ENCODE measurements at regions not wholly inside any gene's neighbourhood (a gene's known extent, or its start where the extent isn't known, plus 50 kb on each side); places are given as distances from the start of the nearest gene placed in this dataset.
"Not testable (repeated sequence)": the region's sequence is repeated elsewhere in the genome, so short reads cannot be mapped to it uniquely, and the experiment has no call there.

DNA sequence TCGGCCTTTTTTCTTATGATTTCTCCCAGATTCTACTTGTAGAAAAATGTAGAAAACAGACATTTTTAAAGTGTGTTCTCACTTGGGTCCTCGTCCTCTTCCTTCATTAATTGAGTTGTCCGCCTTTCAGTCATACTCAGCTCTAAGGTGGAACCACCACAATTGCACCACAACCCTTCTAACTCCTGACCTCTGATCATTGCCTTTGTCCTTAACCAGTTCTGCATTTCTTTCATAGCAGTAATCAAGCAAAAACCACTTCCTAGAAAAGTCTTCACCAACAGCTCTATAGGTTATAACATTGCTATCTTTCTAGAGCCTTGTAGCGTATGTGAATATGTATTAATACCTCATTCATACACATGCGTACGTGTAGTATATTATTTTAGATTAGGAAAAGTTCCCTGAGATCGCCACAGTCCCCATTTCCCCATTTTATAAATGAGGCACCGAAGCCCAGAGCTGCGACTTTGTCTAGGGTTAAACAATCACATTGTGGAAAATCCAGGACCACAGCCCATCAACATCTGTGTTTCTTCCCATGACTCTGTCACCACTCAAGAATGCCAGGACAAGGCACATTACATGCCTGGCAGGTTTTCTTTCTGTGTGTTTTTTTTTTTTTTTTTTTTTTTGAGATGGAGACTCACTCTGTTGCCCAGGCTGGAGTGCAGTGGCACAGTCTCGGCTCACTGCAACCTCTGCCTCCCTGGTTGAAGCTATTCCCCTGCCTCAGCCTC lies 175.5 kb downstream of the BTBD3 start:
- TF ChIP-seq POLR2A (IDR thresholded peaks at IDR 0.05) = no peak
- TF ChIP-seq, protein P1, sequence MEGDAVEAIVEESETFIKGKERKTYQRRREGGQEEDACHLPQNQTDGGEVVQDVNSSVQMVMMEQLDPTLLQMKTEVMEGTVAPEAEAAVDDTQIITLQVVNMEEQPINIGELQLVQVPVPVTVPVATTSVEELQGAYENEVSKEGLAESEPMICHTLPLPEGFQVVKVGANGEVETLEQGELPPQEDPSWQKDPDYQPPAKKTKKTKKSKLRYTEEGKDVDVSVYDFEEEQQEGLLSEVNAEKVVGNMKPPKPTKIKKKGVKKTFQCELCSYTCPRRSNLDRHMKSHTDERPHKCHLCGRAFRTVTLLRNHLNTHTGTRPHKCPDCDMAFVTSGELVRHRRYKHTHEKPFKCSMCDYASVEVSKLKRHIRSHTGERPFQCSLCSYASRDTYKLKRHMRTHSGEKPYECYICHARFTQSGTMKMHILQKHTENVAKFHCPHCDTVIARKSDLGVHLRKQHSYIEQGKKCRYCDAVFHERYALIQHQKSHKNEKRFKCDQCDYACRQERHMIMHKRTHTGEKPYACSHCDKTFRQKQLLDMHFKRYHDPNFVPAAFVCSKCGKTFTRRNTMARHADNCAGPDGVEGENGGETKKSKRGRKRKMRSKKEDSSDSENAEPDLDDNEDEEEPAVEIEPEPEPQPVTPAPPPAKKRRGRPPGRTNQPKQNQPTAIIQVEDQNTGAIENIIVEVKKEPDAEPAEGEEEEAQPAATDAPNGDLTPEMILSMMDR (IDR thresholded peaks at IDR 0.05) = no peak

DNA sequence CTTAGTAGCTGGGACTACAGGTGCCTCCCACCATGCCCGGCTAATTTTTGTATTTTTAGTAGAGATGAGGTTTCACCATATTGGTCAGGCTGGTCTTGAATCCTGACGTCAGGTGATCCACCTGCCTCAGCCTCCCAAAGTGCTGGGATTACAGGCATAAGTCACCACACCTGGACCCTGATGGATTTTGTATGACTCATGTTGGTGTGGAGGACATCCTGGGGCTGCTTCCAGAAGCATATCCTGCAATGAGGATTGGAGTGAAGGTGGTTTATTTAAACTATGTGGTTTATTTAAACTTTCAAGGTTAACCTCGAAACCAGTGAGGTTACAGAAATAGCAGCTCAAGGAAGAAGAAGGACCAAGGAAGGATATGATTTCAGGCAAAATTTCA lies 176.1 kb downstream of the BTBD3 start:
- H3K27me3 ChIP-seq, DNase-seq, H3K27ac ChIP-seq: not testable (repeated sequence)

More for the DNA sequence above, 175.5 kb downstream of the BTBD3 start:
- no peaks in the 10 kb centered on the region for H3K9me3 ChIP-seq
- DNase-seq = no peak
- no peaks in the 10 kb centered on the region for H3K36me3 ChIP-seq
- peaks cover 0 to 5% (median 0%) of the 10 kb centered on the region in 4 donors for H3K4me1 ChIP-seq
- no peak overlapping the region for H3K27ac ChIP-seq
- H3K4me3 ChIP-seq = no peak overlapping the region
- H3K27me3 ChIP-seq = no peaks in the 10 kb centered on the region

DNA sequence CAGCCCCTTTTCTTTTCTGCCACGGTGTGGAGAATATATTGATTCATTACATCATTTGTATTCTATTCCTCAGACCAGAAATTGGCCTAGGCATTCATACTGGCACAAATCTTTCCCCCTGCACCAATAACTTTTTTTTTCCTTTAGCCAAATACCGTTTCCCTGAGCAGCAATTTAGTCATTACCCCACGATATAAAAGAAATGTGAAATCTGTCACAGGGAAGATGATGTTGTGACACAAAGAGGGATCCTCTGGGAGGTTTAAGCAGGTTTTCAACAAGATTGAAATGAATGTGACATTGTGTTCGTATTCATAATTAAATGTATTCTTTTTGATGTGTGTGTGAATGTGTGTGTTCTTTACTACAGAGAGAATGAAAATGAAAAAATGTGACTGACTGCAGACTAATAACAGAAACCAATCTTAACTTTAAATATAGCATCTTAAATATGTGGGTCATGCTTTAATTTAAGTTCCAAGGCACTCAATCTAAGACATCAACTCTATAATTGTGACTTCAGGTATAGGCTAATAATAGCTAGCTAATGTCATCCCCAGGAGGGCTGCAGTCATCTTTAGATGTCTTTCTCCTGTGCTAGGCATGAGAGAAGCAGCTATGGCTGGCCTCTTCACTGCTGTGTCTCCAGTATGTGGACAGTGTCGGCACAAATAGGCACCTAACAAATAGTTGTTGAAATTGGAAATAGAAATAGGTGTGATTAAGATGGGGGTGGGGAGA lies 177.7 kb downstream of the BTBD3 start:
- Histone ChIP-seq H3K4me1 (peaks cover 0 to 5% (median 0%) of the 10 kb centered on the region in 4 donors), H3K36me3 (no peaks in the 10 kb centered on the region), H3K4me3 (no peak overlapping the region), H3K27me3 (no peaks in the 10 kb centered on the region), H3K27ac (no peak overlapping the region), H3K9me3 (no peaks in the 10 kb centered on the region)
- no peak for DNase-seq
- no peak for TF ChIP-seq POLR2A (IDR thresholded peaks at IDR 0.05)
- TF ChIP-seq, protein P1 (IDR thresholded peaks at IDR 0.05) = no peak

More for the DNA sequence above, 176.1 kb downstream of the BTBD3 start:
- H3K9me3 ChIP-seq, H3K4me3 ChIP-seq, H3K4me1 ChIP-seq, H3K36me3 ChIP-seq: not testable (repeated sequence)

DNA sequence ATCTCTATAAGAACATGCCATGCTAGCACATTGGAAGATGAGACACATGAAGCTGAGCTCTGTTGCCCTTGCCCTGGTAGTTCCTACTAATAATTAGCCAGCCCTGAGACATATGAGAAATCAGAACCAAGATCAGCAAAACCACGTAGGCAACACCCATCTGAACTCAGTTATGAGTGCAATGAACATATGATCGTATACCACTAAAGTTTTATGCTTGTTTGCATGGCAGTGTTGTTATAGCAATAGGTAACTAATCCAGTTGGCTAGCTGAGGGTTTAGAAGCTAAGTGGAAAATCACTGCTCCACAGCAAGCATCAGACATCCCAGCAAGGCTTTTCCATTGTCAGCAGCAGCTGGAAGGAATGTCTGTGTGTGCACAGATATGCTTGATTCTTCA lies 180.7 kb downstream of the BTBD3 start:
- H3K9me3 ChIP-seq = no peaks in the 10 kb centered on the region
- peak in 1 of 3 donors; percentile 58 for DNase-seq
- H3K4me1 ChIP-seq = peaks cover 0 to 5% (median 0%) of the 10 kb centered on the region in 4 donors
- H3K4me3 ChIP-seq = no peak overlapping the region
- H3K36me3 ChIP-seq = no peaks in the 10 kb centered on the region
- TF ChIP-seq POLR2A (IDR thresholded peaks at IDR 0.05) = no peak
- TF ChIP-seq, protein P1 (IDR thresholded peaks at IDR 0.05) = no peak
- H3K27me3 ChIP-seq = no peaks in the 10 kb centered on the region
- H3K27ac ChIP-seq = peak overlapping the region in 2 of 4 donors; percentile 56 to 59

DNA sequence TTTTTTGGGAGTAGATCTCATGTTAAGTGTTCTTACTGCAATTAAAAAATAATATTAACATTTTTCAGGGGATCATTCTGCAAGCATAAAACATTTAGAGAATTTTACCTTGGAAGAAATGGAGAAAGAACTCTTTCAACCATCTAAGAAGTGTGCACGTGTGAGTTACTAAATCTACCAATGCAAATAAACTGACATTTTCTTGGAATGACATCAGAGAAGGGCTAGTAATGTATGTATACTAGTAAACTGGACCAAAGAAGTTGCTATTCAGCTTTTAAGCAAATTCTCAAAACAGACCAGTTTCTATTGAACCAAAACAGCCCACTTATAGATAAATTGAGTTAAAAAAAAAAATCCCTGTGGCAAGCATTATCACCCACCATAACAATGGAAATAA lies 191.2 kb downstream of the BTBD3 start:
- Histone ChIP-seq H3K4me3 (no peak overlapping the region), H3K4me1 (peaks cover 0 to 5% (median 0%) of the 10 kb centered on the region in 4 donors), H3K9me3 (no peaks in the 10 kb centered on the region), H3K27ac (no peak overlapping the region), H3K36me3 (no peaks in the 10 kb centered on the region), H3K27me3 (no peaks in the 10 kb centered on the region)
- TF ChIP-seq, protein P1 (IDR thresholded peaks at IDR 0.05) = no peak
- TF ChIP-seq POLR2A (IDR thresholded peaks at IDR 0.05) = no peak
- no peak for DNase-seq

DNA sequence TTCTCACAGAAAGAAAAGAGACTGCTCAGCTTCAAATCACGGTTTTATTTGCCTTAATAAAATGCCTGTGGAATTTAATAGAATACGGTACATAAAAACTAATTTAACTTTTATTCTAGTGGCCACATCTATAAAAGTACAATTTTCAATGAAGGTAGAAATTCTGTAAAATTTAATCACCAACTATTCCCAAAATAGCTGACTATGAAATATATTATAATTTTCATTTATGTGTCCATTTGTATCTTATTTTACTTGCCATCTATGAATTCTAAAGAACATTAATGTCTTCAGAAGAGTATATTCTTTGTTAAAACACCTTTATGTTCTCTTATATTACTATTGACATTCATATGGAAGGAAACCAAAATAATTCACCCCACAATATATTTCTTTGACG lies 192.6 kb downstream of the BTBD3 start:
- TF ChIP-seq, protein P1 (IDR thresholded peaks at IDR 0.05) = no peak
- no peak for TF ChIP-seq POLR2A (IDR thresholded peaks at IDR 0.05)

More for the DNA sequence above, 192.6 kb downstream of the BTBD3 start:
- H3K27me3 ChIP-seq = no peaks in the 10 kb centered on the region
- H3K9me3 ChIP-seq = no peaks in the 10 kb centered on the region
- H3K36me3 ChIP-seq = no peaks in the 10 kb centered on the region
- DNase-seq = no peak
- peaks cover 0 to 5% (median 0%) of the 10 kb centered on the region in 4 donors for H3K4me1 ChIP-seq
- H3K4me3 ChIP-seq = no peak overlapping the region
- no peak overlapping the region for H3K27ac ChIP-seq
